ENCODE measurements at regions not wholly inside any gene's neighbourhood (a gene's known extent, or its start where the extent isn't known, plus 50 kb on each side); places are given as distances from the start of the nearest gene placed in this dataset.

DNA sequence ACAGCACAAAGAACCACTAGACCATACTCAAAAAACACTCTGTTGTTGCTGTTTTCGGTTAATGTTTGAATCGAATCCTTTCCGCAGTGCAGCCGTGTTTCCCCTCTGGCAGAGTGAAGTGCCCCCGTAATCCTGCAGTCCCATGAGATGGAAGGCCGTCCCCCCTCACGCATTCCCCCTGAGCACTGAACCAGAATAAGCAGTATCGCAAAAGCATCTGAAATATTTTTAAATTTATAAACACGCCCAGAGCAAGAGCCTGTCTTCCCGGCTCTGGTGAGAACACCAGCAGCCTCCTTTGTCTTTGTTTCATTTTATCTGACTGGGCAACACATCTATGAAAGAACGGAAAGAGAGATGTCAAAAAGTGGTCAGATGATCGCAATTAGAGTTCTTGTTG is 121.0 kb upstream of the ADAMTS18 start:
- intact Hi-C loops (cut with DNase I) = no loop called here
- TF ChIP-seq EP300 (IDR thresholded peaks at IDR 0.05) (no peak), POLR2A (IDR thresholded peaks at IDR 0.05) (no peak)
- TF ChIP-seq, protein P1, sequence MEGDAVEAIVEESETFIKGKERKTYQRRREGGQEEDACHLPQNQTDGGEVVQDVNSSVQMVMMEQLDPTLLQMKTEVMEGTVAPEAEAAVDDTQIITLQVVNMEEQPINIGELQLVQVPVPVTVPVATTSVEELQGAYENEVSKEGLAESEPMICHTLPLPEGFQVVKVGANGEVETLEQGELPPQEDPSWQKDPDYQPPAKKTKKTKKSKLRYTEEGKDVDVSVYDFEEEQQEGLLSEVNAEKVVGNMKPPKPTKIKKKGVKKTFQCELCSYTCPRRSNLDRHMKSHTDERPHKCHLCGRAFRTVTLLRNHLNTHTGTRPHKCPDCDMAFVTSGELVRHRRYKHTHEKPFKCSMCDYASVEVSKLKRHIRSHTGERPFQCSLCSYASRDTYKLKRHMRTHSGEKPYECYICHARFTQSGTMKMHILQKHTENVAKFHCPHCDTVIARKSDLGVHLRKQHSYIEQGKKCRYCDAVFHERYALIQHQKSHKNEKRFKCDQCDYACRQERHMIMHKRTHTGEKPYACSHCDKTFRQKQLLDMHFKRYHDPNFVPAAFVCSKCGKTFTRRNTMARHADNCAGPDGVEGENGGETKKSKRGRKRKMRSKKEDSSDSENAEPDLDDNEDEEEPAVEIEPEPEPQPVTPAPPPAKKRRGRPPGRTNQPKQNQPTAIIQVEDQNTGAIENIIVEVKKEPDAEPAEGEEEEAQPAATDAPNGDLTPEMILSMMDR (IDR thresholded peaks at IDR 0.05) = no peak
- no peak overlapping the region for H3K4me3 ChIP-seq
- DNase-seq = no peak
- no peaks in the 10 kb centered on the region for H3K27me3 ChIP-seq
- H3K4me1 ChIP-seq (ENCODE audit: insufficient read depth) = peaks cover 4% of the 10 kb centered on the region
- 13 to 36% (median 26%) methylated on average over 12 of the region's 12 CpGs for WGBS, 3 donors
- H3K27ac ChIP-seq = no peak overlapping the region
- no peaks in the 10 kb centered on the region for H3K9me3 ChIP-seq
- no peaks in the 10 kb centered on the region for H3K36me3 ChIP-seq

DNA sequence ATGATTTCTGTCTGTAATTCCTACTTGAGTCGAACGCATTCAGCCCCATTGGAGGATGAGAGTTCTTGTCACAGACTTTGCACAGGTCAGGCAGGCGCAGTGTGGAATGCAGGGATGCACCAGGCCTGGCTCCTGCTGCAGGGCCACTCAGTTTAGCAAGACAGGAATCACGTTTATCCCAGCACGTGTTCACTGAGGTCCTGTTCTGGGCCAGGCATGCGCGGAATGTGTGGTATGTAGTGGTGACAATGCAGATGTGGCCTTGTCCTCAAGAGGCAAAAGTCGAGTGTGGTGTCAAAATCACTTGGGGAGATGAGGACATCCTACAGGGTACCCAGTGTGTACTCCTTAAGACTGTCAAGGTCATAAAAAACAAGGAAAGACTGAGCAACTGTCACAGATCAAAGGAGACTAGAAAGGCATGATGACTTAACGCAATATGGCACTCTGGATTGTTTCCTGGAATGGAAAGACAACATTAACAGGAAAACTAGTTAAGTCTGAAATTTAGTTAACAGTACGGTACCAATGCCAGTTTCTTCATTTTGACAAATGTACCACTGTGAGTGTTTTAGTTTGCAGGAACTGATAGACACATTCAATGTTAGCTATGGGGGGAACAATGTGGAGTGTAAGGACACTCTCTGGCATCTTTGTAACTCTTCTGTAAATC is 121.5 kb upstream of the ADAMTS18 start:
- TF ChIP-seq EP300 (IDR thresholded peaks at IDR 0.05) = no peak
- TF ChIP-seq POLR2A (IDR thresholded peaks at IDR 0.05) = no peak
- TF ChIP-seq, protein P1 (IDR thresholded peaks at IDR 0.05) = no peak
- H3K36me3 ChIP-seq = no peaks in the 10 kb centered on the region
- WGBS, 3 donors = 51 to 64% (median 58%) methylated on average over 10 of the region's 10 CpGs
- H3K27ac ChIP-seq = no peak overlapping the region
- H3K4me3 ChIP-seq = no peak overlapping the region
- DNase-seq = no peak
- H3K27me3 ChIP-seq = no peaks in the 10 kb centered on the region
- intact Hi-C loops (cut with DNase I) = no loop called here
- H3K9me3 ChIP-seq = no peaks in the 10 kb centered on the region
- H3K4me1 ChIP-seq (ENCODE audit: insufficient read depth) = peaks cover 4% of the 10 kb centered on the region

DNA sequence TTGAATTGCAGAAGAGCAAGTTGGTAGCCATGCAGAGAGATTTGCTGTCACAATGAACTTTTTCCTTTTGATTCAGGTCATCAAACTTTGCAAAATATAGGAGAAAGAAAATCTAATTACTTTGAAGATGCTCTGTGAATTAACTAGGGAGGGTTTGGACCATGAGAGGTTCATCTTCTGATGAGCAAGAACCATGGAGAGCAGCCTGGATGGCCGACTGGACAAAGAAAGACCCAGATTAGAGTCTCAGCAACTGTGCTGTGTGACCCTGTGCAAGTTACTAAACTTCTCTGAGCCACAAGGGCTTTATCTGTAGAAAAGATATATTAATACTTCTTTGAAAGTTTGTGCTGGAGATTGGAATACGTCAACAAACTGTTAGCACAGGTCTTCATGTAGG is 122.6 kb upstream of the ADAMTS18 start:
- intact Hi-C loops (cut with DNase I) = no loop called here
- 32 to 84% (median 32%) methylated on average over 2 of the region's 2 CpGs for WGBS, 3 donors
- H3K4me3 ChIP-seq = no peak overlapping the region
- no peaks in the 10 kb centered on the region for H3K9me3 ChIP-seq
- H3K36me3 ChIP-seq = no peaks in the 10 kb centered on the region
- peaks cover 4% of the 10 kb centered on the region for H3K4me1 ChIP-seq (ENCODE audit: insufficient read depth)
- DNase-seq = no peak
- TF ChIP-seq EP300 (IDR thresholded peaks at IDR 0.05) = no peak
- TF ChIP-seq POLR2A (IDR thresholded peaks at IDR 0.05) = no peak
- TF ChIP-seq, protein P1 (IDR thresholded peaks at IDR 0.05) = no peak
- no peak overlapping the region for H3K27ac ChIP-seq
- H3K27me3 ChIP-seq = no peaks in the 10 kb centered on the region

DNA sequence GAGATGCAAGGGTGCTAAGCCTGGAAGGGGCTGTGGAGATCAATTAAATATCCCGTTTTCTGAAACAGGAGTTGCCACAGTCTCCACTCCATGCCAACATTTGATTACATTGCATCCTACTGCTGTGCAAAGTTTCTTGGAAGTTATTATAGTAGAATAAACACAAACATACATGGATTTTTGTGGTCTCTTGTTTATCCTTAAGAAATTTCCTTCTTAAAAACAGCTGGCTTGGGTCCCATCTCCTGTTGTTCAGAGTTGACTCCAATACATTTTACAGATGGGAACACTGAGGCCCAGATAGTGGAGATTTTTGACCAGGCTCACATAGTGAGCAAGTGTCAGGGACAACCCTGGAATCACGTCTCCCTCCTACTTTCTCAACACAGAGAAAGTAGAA is 124.0 kb upstream of the ADAMTS18 start:
- H3K36me3 ChIP-seq = no peaks in the 10 kb centered on the region
- H3K4me1 ChIP-seq (ENCODE audit: insufficient read depth) = peaks cover 4% of the 10 kb centered on the region
- no peak for DNase-seq
- intact Hi-C loops (cut with DNase I) = no loop called here
- WGBS, 3 donors = 59 to 72% (median 64%) methylated on average over 2 of the region's 2 CpGs
- no peak overlapping the region for H3K27ac ChIP-seq
- no peaks in the 10 kb centered on the region for H3K27me3 ChIP-seq
- H3K9me3 ChIP-seq = no peaks in the 10 kb centered on the region
- TF ChIP-seq, protein P1 (IDR thresholded peaks at IDR 0.05) = no peak
- TF ChIP-seq POLR2A (IDR thresholded peaks at IDR 0.05) (no peak), EP300 (IDR thresholded peaks at IDR 0.05) (no peak)
- no peak overlapping the region for H3K4me3 ChIP-seq
